Activated T-cell treated with anti-CD3 and anti-CD28 coated beads, Interleukin-2, amount 50 U/mL, for 1 hour (primary cell): ENCODE measurements at regions not wholly inside any gene's neighbourhood (a gene's known extent, or its start where the extent isn't known, plus 50 kb on each side); places are given as distances from the start of the nearest gene placed in this dataset.

Experiments used
- DNase-seq: peaks from one replicate; pipeline ENCODE4 v3.0.0-alpha.2; 2020

GRCh38 chr15:58235961-58236360, 97.8 kb downstream of the AQP9 start:
- no peak for DNase-seq

- DNase-seq, result no peak
Measured at GRCh38 chr15:58240191-58240932, 102.2 kb downstream of the AQP9 start.

GRCh38 chr15:58241872-58242271, 103.7 kb downstream of the AQP9 start:
- no peak for DNase-seq

- DNase-seq, result no peak
Measured at GRCh38 chr15:58243070-58243469, 104.9 kb downstream of the AQP9 start.

- DNase-seq, result no peak
Measured at GRCh38 chr15:58244536-58244935, 106.4 kb downstream of the AQP9 start.

GRCh38 chr15:58246041-58246440, 107.9 kb downstream of the AQP9 start:
- no peak for DNase-seq

GRCh38 chr15:58247855-58248842, 110.0 kb downstream of the AQP9 start:
- no peak for DNase-seq

GRCh38 chr15:58249646-58250312, 111.6 kb downstream of the AQP9 start:
- no peak for DNase-seq

- DNase-seq, result no peak
Measured at GRCh38 chr15:58252586-58253323, 114.6 kb downstream of the AQP9 start.

GRCh38 chr15:58257776-58258325, 119.7 kb downstream of the AQP9 start:
- no peak for DNase-seq

- DNase-seq, result no peak
Measured at GRCh38 chr15:58258501-58259292, 120.5 kb downstream of the AQP9 start.

- no peak for DNase-seq
Measured at GRCh38 chr15:58260205-58260724, 122.1 kb downstream of the AQP9 start.

- DNase-seq, result no peak
Measured at GRCh38 chr15:58260725-58261267, 122.6 kb downstream of the AQP9 start.

- DNase-seq, result no peak
Measured at GRCh38 chr15:58261368-58261767, 123.2 kb downstream of the AQP9 start.

- no peak for DNase-seq
Measured at GRCh38 chr15:58264053-58264971, 126.1 kb downstream of the AQP9 start.

GRCh38 chr15:58267051-58267450, 128.9 kb downstream of the AQP9 start:
- no peak for DNase-seq

GRCh38 chr15:58268746-58269267, 130.6 kb downstream of the AQP9 start:
- DNase-seq, result no peak

GRCh38 chr15:58269455-58270414, 131.6 kb downstream of the AQP9 start:
- DNase-seq, result no peak
